CD14-positive monocyte (primary cell): ENCODE measurements at regions not wholly inside any gene's neighbourhood (a gene's known extent, or its start where the extent isn't known, plus 50 kb on each side); places are given as distances from the start of the nearest gene placed in this dataset.

Source experiments
- DNase-seq, 3 donors: peaks; one replicate each; pipeline ENCODE4 v3.0.0-alpha.2; 2011 to 2022
- H2AFZ ChIP-seq: 2 replicates; pipeline ENCODE4 v1.6.0; 2012; ENCODE audit warnings: mild to moderate bottlenecking, low read depth, low read length, inconsistent platforms; ENCODE audit not compliant: insufficient read depth, poor library complexity, severe bottlenecking
- H3K27ac ChIP-seq, 2 donors: 1 replicate in 1 of 2; 2 replicates in 1 of 2; pipeline ENCODE4 v1.5.1; 2012 to 2013; ENCODE audit warnings: low read length in 2 of 2, control low read depth in 1 of 2, inconsistent platforms in 1 of 2, low read depth in 1 of 2, mild to moderate bottlenecking in 1 of 2
- H3K27me3 ChIP-seq, 2 donors: one replicate each; pipeline versions ENCODE4 v1.6.0 to v1.6.1; 2011 to 2013; ENCODE audit warnings: low read length in 2 of 2; ENCODE audit not compliant: control insufficient read depth in 2 of 2, insufficient read depth in 2 of 2
- H3K36me3 ChIP-seq, 2 donors: replicated peaks in 1 of 2; 1 replicate in 1 of 2; 2 replicates in 1 of 2; pipeline versions ENCODE4 v1.5.1 to v1.6.1; 2012 to 2013; ENCODE audit warnings: low read length in 2 of 2, control low read depth in 1 of 2, inconsistent platforms in 1 of 2, mild to moderate bottlenecking in 1 of 2; ENCODE audit not compliant: insufficient read depth in 2 of 2, control insufficient read depth in 1 of 2
- H3K4me1 ChIP-seq, 2 donors: 1 replicate in 1 of 2; 2 replicates in 1 of 2; pipeline versions ENCODE4 v1.5.1 to v1.6.1; 2012 to 2013; ENCODE audit warnings: low read length in 2 of 2, control low read depth in 1 of 2, inconsistent platforms in 1 of 2, mild to moderate bottlenecking in 1 of 2, moderate library complexity in 1 of 2; ENCODE audit not compliant: insufficient read depth in 2 of 2, control insufficient read depth in 1 of 2
- H3K4me2 ChIP-seq: replicated peaks from 2 replicates; pipeline ENCODE3; 2012; ENCODE audit warnings: low read length, moderate library complexity, mild to moderate bottlenecking; ENCODE audit not compliant: poor library complexity, severe bottlenecking; ENCODE audit errors: extremely low read depth
- H3K4me3 ChIP-seq, 3 experiments: fragments of 200-600 bp in 1 of 3; sonication (generic) in 1 of 3; replicated peaks in 1 of 3; 1 replicate in 2 of 3; 2 replicates in 1 of 3; pipeline ENCODE4 v1.5.1; 2011 to 2013; ENCODE audit warnings: low read length in 3 of 3, mild to moderate bottlenecking in 3 of 3, control low read depth in 2 of 3, low read depth in 2 of 3, inconsistent platforms in 1 of 3, moderate library complexity in 1 of 3
- H3K79me2 ChIP-seq: 2 replicates; pipeline ENCODE4 v1.6.0; 2012; ENCODE audit warnings: mild to moderate bottlenecking, control low read depth, inconsistent platforms, low read length, moderate library complexity; ENCODE audit not compliant: insufficient read depth
- H3K9ac ChIP-seq: 2 replicates; pipeline ENCODE4 v1.6.0; 2017; ENCODE audit warnings: low read length, mild to moderate bottlenecking; ENCODE audit not compliant: insufficient read depth, poor library complexity, severe bottlenecking
- H3K9me3 ChIP-seq, 2 donors: replicated peaks in 1 of 2; 1 replicate in 1 of 2; 2 replicates in 1 of 2; pipeline versions ENCODE4 v1.5.1 to v1.6.1; 2012 to 2013; ENCODE audit warnings: low read length in 2 of 2, control low read depth in 1 of 2; ENCODE audit not compliant: control insufficient read depth in 1 of 2, insufficient read depth in 1 of 2
- H4K20me1 ChIP-seq: 2 replicates; pipeline ENCODE4 v1.6.0; 2012; ENCODE audit warnings: mild to moderate bottlenecking, low read length, control low read depth, moderate library complexity; ENCODE audit not compliant: insufficient read depth
- H3K27ac Mint-ChIP-seq, 7 donors: one replicate each; pipeline ENCODE4 v1.8.0; 2020; ENCODE audit warnings: mild to moderate bottlenecking in 7 of 7, mixed read lengths in 7 of 7, moderate library complexity in 6 of 7, inconsistent platforms in 2 of 7
- H3K27me3 Mint-ChIP-seq, 3 donors: one replicate each; pipeline ENCODE4 v1.8.0; 2021 to 2022; ENCODE audit warnings: low read depth in 3 of 3, mild to moderate bottlenecking in 3 of 3, mixed read lengths in 3 of 3, moderate library complexity in 3 of 3, inconsistent platforms in 1 of 3
- H3K36me3 Mint-ChIP-seq, 2 donors: one replicate each; pipeline ENCODE4 v1.8.0; 2020; ENCODE audit warnings: mixed read lengths in 2 of 2, inconsistent platforms in 1 of 2, mild to moderate bottlenecking in 1 of 2
- H3K4me1 Mint-ChIP-seq: one replicate; pipeline ENCODE4 v1.8.0; 2020; ENCODE audit warnings: mild to moderate bottlenecking, mixed read lengths
- H3K4me3 Mint-ChIP-seq, 2 donors: one replicate each; pipeline ENCODE4 v1.8.0; 2020; ENCODE audit warnings: mild to moderate bottlenecking in 2 of 2, mixed read lengths in 2 of 2, moderate library complexity in 1 of 2
- H3K9me3 Mint-ChIP-seq, 7 donors: one replicate each; pipeline ENCODE4 v1.8.0; 2020 to 2022; ENCODE audit warnings: mixed read lengths in 7 of 7, mild to moderate bottlenecking in 6 of 7, moderate library complexity in 6 of 7, inconsistent platforms in 2 of 7
- WGBS: methylation state at CpG from one replicate; pipeline ENCODE4 v1.1.5; 2013; ENCODE audit warnings: missing lambda C conversion rate; ENCODE audit not compliant: insufficient coverage; 5-methylcytosine and 5-hydroxymethylcytosine counted together
- intact Hi-C, 2 donors: fragments of 100-400 bp; cut with micrococcal nuclease; formaldehyde crosslinking; loops; one replicate each; pipeline versions ENCODE4 v1.15.0 to v1.15.1; 2023
- TF ChIP-seq, protein P1 (sequence below): fragments of 200-600 bp; IDR thresholded peaks from one replicate; pipeline ENCODE4 v1.8.0; 2022; ENCODE audit warnings: antibody characterized with exemption, mild to moderate bottlenecking

DNA sequence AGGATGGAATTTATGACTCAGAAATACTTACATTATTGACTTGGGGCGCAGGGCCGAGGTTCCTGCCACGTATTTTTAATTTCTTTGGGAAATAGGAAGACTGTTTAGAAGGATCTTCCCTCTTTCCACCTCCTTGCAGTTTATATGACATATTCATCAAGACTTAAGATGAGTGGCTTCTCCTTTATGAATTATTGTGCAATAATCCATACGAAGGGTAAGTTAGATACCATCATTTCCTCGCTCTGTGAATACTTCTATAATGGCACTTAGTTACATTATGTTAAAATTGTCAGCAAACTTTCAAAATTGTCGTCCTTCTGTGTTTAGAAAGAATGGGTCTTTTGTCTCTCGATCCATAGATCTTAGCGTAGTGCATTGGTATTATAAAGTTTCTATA is 328.8 kb upstream of the UBE2E3 start:
- no peaks in the 10 kb centered on the region for H3K4me1 Mint-ChIP-seq

DNA sequence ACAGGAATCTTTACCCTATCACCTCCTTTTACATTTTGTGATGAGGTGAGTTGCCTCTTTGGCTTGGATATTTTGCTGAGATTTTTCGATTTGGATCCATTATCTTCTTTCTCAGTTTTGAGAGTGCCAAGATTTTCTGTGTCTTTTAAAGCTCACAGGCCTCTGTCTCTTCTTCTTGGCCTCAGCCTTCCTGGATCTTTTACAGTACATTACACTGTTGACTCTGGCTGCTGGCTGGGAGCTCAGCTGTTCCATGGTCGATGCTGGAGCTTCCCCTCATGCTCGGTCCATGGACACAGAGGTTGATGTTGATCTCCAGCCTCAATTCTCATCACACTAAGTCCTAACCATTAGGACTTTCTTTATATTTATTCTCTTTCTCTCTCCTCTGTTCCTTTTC is 332.8 kb upstream of the UBE2E3 start:
- H3K9me3 Mint-ChIP-seq: peaks cover 0 to 2% (median 0%) of the 10 kb centered on the region in 7 donors
- intact Hi-C loops: no loop called here
- DNase-seq: no peak
- peaks cover 2 to 6% (median 4%) of the 10 kb centered on the region in 3 donors for H3K27me3 Mint-ChIP-seq
- no peak overlapping the region for H3K4me3 Mint-ChIP-seq
- Histone ChIP-seq H3K9me3 (no peaks in the 10 kb centered on the region), H3K4me3 (no peak overlapping the region), H3K4me2 (no peak overlapping the region), H3K4me1 (no peaks in the 10 kb centered on the region), H3K27ac (no peak overlapping the region), H3K36me3 (no peaks in the 10 kb centered on the region), H3K9ac (no peak overlapping the region), H3K27me3 (no peaks in the 10 kb centered on the region), H4K20me1 (no peaks in the 10 kb centered on the region), H3K79me2 (no peaks in the 10 kb centered on the region), H2AFZ (no peak overlapping the region)
- WGBS: 94% methylated on average over 2 of the region's 3 CpGs
- H3K36me3 Mint-ChIP-seq: no peaks in the 10 kb centered on the region
- no peak overlapping the region for H3K27ac Mint-ChIP-seq
- TF ChIP-seq, protein P1, sequence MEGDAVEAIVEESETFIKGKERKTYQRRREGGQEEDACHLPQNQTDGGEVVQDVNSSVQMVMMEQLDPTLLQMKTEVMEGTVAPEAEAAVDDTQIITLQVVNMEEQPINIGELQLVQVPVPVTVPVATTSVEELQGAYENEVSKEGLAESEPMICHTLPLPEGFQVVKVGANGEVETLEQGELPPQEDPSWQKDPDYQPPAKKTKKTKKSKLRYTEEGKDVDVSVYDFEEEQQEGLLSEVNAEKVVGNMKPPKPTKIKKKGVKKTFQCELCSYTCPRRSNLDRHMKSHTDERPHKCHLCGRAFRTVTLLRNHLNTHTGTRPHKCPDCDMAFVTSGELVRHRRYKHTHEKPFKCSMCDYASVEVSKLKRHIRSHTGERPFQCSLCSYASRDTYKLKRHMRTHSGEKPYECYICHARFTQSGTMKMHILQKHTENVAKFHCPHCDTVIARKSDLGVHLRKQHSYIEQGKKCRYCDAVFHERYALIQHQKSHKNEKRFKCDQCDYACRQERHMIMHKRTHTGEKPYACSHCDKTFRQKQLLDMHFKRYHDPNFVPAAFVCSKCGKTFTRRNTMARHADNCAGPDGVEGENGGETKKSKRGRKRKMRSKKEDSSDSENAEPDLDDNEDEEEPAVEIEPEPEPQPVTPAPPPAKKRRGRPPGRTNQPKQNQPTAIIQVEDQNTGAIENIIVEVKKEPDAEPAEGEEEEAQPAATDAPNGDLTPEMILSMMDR: no peak
- no peaks in the 10 kb centered on the region for H3K4me1 Mint-ChIP-seq

More for the DNA sequence above, 328.8 kb upstream of the UBE2E3 start:
- Mint-ChIP-seq H3K4me3 (no peak overlapping the region), H3K36me3 (no peaks in the 10 kb centered on the region), H3K9me3 (peaks cover 0 to 2% (median 0%) of the 10 kb centered on the region in 7 donors), H3K27me3 (peaks cover 4 to 5% (median 4%) of the 10 kb centered on the region in 3 donors), H3K27ac (no peak overlapping the region)
- Histone ChIP-seq H3K4me2 (no peak overlapping the region), H3K4me1 (no peaks in the 10 kb centered on the region), H3K9ac (no peak overlapping the region), H3K27me3 (peaks cover 0 to 2% of the 10 kb centered on the region in 2 donors), H3K27ac (no peak overlapping the region), H3K9me3 (no peaks in the 10 kb centered on the region), H3K79me2 (no peaks in the 10 kb centered on the region), H4K20me1 (no peaks in the 10 kb centered on the region), H3K36me3 (no peaks in the 10 kb centered on the region), H3K4me3 (no peak overlapping the region), H2AFZ (no peak overlapping the region)
- no peak for DNase-seq
- TF ChIP-seq, protein P1: no peak
- intact Hi-C loops: no loop called here
- no CpG with 5 or more reads among the region's 8 CpGs for WGBS
